Muscle of back (tissue), 3 donors: ENCODE measurements at regions not wholly inside any gene's neighbourhood (a gene's known extent, or its start where the extent isn't known, plus 50 kb on each side); places are given as distances from the start of the nearest gene placed in this dataset.
A peak's percentile ranks its signal among the peaks of the same experiment; 100 is the strongest.

Source experiments
- DNase-seq, 3 donors: peaks; one replicate each; pipeline versions ENCODE4 v3.0.0 to v3.0.0-alpha.2; 2013

GRCh38 chr1:83813576-83813975 lies 185.4 kb downstream of the TTLL7 start:
- DNase-seq: no peak

GRCh38 chr1:83810144-83810543 lies 188.8 kb downstream of the TTLL7 start:
- DNase-seq: no peak

- DNase-seq: no peak
Measured at GRCh38 chr1:83808536-83808935, 190.4 kb downstream of the TTLL7 start.

GRCh38 chr1:83807821-83808220 lies 191.1 kb downstream of the TTLL7 start:
- DNase-seq: no peak

- DNase-seq: no peak
Measured at GRCh38 chr1:83807231-83807630, 191.7 kb downstream of the TTLL7 start.

- no peak for DNase-seq
Measured at GRCh38 chr1:83805921-83806320, 193.0 kb downstream of the TTLL7 start.

- DNase-seq: peak in 1 of 3 donors; percentile 27
Measured at GRCh38 chr1:83802460-83803152, 196.3 kb downstream of the TTLL7 start.

GRCh38 chr1:83802023-83802422 lies 196.9 kb downstream of the TTLL7 start:
- peak in 1 of 3 donors; percentile 23 for DNase-seq

GRCh38 chr1:83800066-83800465 lies 198.9 kb downstream of the TTLL7 start:
- no peak for DNase-seq

GRCh38 chr1:83799594-83799993 lies 199.3 kb downstream of the TTLL7 start:
- peak in 2 of 3 donors; percentile 22 to 34 for DNase-seq

- no peak for DNase-seq
Measured at GRCh38 chr1:83798965-83799364, 200.0 kb downstream of the TTLL7 start.

- DNase-seq: peak in 1 of 3 donors; percentile 38
Measured at GRCh38 chr1:83796409-83796808, 202.5 kb downstream of the TTLL7 start.

GRCh38 chr1:83794384-83794783 lies 204.5 kb downstream of the TTLL7 start:
- DNase-seq: no peak

- peak in 1 of 3 donors; percentile 17 for DNase-seq
Measured at GRCh38 chr1:83791821-83792437, 207.0 kb downstream of the TTLL7 start.

GRCh38 chr1:83790446-83790845 lies 208.5 kb downstream of the TTLL7 start:
- peak in 1 of 3 donors; percentile 12 for DNase-seq

GRCh38 chr1:83787246-83787998 lies 211.5 kb downstream of the TTLL7 start:
- DNase-seq: no peak

- DNase-seq: no peak
Measured at GRCh38 chr1:83781667-83782066, 217.3 kb downstream of the TTLL7 start.

- no peak for DNase-seq
Measured at GRCh38 chr1:83779565-83779964, 219.4 kb downstream of the TTLL7 start.

GRCh38 chr1:83777758-83778101 lies 221.2 kb downstream of the TTLL7 start:
- DNase-seq: no peak

- DNase-seq: no peak
Measured at GRCh38 chr1:83776913-83777757, 221.8 kb downstream of the TTLL7 start.

- DNase-seq: no peak
Measured at GRCh38 chr1:83775977-83776603, 222.8 kb downstream of the TTLL7 start.

- DNase-seq: no peak
Measured at GRCh38 chr1:83773059-83773458, 225.9 kb downstream of the TTLL7 start.
